Gastroesophageal sphincter (tissue), 3 donors: ENCODE measurements at regions not wholly inside any gene's neighbourhood (a gene's known extent, or its start where the extent isn't known, plus 50 kb on each side); places are given as distances from the start of the nearest gene placed in this dataset.

Source experiments
- CTCF ChIP-seq, 4 experiments: fragments of 200-600 bp in 2 of 4; fragments of 450-650 bp in 2 of 4; sonication (generic) in 1 of 4; IDR thresholded peaks; one replicate each; pipeline ENCODE4 v1.5.1; 2017 to 2019; ENCODE audit warnings: antibody characterized with exemption in 4 of 4, mild to moderate bottlenecking in 2 of 4, moderate library complexity in 2 of 4
- EP300 ChIP-seq: sonication (generic); formaldehyde crosslinking; IDR thresholded peaks from one replicate; pipeline ENCODE4 v1.6.1; 2017; ENCODE audit warnings: antibody characterized with exemption, mild to moderate bottlenecking
- POLR2A ChIP-seq, 2 donors: fragments of 450-650 bp; IDR thresholded peaks; one replicate each; pipeline ENCODE4 v1.6.1; 2017; ENCODE audit warnings: antibody characterized with exemption in 2 of 2, mild to moderate bottlenecking in 2 of 2, moderate library complexity in 1 of 2
- POLR2AphosphoS5 ChIP-seq: sonication (generic); formaldehyde crosslinking; IDR thresholded peaks from one replicate; pipeline ENCODE4 v1.6.1; 2017; ENCODE audit warnings: antibody characterized with exemption

- TF ChIP-seq POLR2A (IDR thresholded peaks at IDR 0.05): no peak
- TF ChIP-seq EP300: no peak
- peak; percentile 55 to 84 (median 72) for TF ChIP-seq CTCF (IDR thresholded peaks at IDR 0.05)
- peak; percentile 78 for TF ChIP-seq POLR2AphosphoS5
Observed at GRCh38 chrX:13487731-13488505, 81.5 kb upstream of the EGFL6 start.
